Stimulated activated naive CD8-positive, alpha-beta T cell treated with anti-CD3 and anti-CD28 coated beads, Interleukin-15, amount 100 ng/mL, for 72 hours (primary cell): ENCODE measurements at regions not wholly inside any gene's neighbourhood (a gene's known extent, or its start where the extent isn't known, plus 50 kb on each side); places are given as distances from the start of the nearest gene placed in this dataset.

Source experiments
- ATAC-seq: fragments of 150-1000 bp; cut with Tn5 transposase; 2 replicates; pipeline ENCODE4 v1.10.0; 2021; ENCODE audit warnings: mild to moderate bottlenecking, moderate library complexity
- DNase-seq, 2 donors: peaks; one replicate each; pipeline ENCODE4 v3.0.0; 2021 to 2022
- H3K27ac Mint-ChIP-seq, 2 donors: one replicate each; pipeline ENCODE4 v1.8.0; 2022; ENCODE audit warnings: mild to moderate bottlenecking in 2 of 2, mixed read lengths in 2 of 2, moderate library complexity in 2 of 2
- H3K27me3 Mint-ChIP-seq: one replicate; pipeline ENCODE4 v1.8.0; 2022; ENCODE audit warnings: mixed read lengths
- H3K4me1 Mint-ChIP-seq: one replicate; pipeline ENCODE4 v1.8.0; 2022; ENCODE audit warnings: mild to moderate bottlenecking, mixed read lengths
- H3K4me3 Mint-ChIP-seq, 2 donors: one replicate each; pipeline ENCODE4 v1.8.0; 2022; ENCODE audit warnings: mild to moderate bottlenecking in 2 of 2, mixed read lengths in 2 of 2, moderate library complexity in 1 of 2
- H3K9me3 Mint-ChIP-seq, 2 donors: one replicate each; pipeline ENCODE4 v1.8.0; 2022; ENCODE audit warnings: mixed read lengths in 2 of 2

DNA sequence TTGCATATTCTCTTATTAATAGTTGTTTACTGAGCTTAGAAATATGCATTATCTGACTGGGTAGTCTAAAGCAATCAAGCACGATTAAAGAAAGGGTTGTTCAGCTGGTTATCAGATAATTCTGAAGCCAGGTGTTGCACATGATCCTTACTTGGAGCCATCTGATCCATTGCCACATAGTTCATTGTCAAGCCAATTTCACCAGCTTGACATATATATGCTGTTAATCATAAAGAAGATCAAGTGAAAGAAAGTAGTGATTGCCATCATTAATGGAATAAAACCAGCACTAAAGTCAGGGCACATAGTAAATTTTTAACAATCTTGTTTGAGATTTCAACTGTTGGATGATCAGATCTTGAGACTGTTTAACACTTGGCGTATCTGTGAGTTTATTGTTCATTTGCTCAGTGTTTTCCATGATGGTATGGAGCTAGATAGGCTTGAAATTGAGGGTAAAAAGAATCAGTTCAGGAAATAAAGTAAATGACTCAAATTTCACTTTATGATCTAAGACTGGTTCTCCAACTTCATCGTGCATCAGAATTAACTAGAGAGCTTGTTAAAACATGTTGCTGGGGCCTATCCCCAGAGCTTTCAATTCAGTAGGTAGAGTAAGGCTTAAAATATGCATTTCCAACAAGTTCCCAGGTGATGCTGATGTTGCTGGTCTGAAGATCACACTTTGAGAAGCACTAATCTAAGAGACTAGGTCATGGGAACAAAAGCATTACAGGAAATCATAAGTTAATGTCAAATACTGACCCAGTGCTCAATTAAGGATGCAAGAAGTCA lies 539.6 kb downstream of the SATB2 start:
- H3K9me3 Mint-ChIP-seq, result peaks cover 0 to 9% of the 10 kb centered on the region in 2 donors
- no peak overlapping the region for H3K27ac Mint-ChIP-seq
- H3K4me3 Mint-ChIP-seq, result no peak overlapping the region
- no peaks in the 10 kb centered on the region for H3K27me3 Mint-ChIP-seq
- DNase-seq (no peak), ATAC-seq (no peak)
- H3K4me1 Mint-ChIP-seq, result no peaks in the 10 kb centered on the region

DNA sequence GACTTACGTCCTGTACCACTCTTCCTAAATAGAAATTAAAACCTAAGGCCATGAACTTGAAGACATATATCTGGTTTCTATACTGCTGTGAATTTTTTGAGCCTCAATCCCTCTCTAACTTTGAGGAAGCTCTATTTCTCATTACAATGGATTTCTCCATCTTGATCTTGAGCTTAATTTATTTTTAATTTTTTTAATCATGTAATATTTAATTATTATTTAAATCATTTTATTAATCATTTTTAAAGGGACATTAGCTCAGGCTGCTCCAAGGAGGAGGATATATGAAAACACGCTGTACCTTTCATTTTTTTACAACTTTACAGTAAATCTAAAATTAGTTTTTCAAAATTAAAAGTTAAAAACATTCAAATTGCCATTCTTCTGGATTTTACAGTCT lies 540.5 kb downstream of the SATB2 start:
- ATAC-seq (no peak), DNase-seq (no peak)
- Mint-ChIP-seq H3K9me3 (peaks cover 0 to 9% of the 10 kb centered on the region in 2 donors), H3K4me3 (no peak overlapping the region), H3K4me1 (no peaks in the 10 kb centered on the region), H3K27ac (no peak overlapping the region), H3K27me3 (no peaks in the 10 kb centered on the region)

DNA sequence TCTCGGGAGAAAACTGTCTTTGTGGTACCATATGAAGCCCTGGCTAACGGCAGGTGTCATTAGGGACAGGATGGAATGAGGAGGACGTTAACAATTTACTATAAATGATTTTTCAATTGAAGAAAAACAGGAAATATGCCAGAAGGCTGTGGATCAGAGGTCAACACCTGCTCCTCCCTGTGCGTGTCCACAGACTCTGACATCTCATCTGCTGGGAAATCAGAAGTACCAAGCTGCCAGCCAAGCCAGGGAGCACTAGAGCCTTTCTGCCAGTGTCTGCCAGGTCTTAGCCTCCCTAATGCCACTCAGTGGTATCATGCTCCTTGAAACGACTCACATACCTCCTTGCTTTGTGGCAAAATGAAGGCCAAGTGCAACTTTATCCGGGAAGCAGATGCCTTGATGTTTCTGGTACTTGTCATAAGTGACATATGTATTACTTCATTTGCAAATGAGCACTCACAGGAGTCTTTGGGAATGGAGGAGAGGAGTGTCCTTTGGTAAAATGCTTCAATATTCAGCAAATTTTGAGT lies 541.1 kb downstream of the SATB2 start:
- ATAC-seq, result no peak
- no peak overlapping the region for H3K4me3 Mint-ChIP-seq
- no peak for DNase-seq
- no peaks in the 10 kb centered on the region for H3K4me1 Mint-ChIP-seq
- peaks cover 0 to 9% of the 10 kb centered on the region in 2 donors for H3K9me3 Mint-ChIP-seq
- no peak overlapping the region for H3K27ac Mint-ChIP-seq
- no peaks in the 10 kb centered on the region for H3K27me3 Mint-ChIP-seq

DNA sequence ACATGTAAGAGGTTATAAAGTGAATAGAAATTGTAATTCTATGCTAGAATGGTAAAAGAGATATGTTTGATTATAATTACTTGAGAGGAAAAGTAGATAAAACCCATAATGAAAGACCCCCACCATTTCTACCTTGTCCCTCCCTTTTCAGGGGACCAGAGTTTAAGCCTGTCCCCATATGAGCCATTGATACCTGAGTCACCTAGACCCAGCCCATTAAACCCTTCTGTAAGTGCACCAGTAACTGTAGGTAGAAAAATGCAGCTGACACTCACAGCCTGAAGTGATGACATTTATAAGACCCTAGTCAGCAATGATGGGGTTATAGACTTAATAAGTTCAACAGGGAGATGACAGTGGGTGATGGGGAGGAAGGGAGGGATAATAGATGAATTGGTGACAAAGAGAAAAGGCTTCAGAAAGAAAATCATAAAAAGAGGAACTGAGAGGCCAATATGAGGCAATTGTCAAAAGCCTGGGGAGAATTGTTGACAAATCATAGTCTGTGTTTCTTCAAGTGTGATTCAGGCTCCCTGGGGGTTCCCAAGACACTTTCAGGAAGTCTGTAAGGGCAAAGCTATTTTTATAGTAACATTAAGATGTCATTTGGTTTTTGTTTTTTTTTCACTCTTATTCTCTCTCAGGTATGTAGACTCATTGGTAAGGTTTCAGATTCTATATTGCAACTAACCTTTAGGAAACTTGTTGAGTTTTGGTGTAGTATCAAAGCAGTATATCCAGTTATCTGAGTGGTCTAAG lies 544.2 kb downstream of the SATB2 start:
- peak overlapping the region in 1 of 2 donors; percentile 43 for H3K27ac Mint-ChIP-seq

DNA sequence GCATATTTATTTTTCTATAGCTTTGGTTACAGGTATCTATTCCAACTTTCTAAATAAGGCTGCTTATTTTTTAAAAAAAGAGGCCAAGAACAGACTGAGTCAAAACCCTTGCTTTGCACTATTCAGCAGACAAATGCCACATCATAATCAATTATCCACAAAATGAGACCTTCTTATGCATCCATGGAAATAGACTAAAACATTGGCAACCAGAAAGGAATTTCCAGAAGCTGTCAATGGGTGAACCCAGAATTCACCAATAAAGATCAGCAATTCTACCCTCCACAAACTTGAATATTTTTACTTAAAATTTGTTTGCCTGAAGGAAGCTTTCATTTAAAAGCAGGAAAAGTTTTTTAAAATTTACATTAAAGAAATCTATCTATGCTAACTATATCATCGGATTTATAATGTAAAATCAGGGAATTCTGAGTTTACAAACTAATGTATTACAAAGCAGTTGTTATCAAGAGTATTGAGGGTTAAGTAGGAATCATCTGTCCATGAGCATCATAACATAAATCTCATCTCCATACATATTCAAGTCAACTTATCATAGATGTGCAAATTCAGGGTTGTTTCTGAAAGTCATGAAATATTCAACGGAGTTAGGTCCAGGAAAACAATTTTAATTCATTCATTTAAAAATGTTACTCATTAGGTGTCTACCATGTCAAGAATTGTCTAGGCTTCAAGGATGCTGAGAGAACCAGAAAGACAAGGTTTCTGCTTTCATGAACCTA lies 548.0 kb downstream of the SATB2 start:
- DNase-seq, result no peak
- no peaks in the 10 kb centered on the region for H3K27me3 Mint-ChIP-seq
- no peak overlapping the region for H3K27ac Mint-ChIP-seq
- H3K9me3 Mint-ChIP-seq, result peaks cover 6 to 9% of the 10 kb centered on the region in 2 donors
- no peak overlapping the region for H3K4me3 Mint-ChIP-seq
- no peak for ATAC-seq
- no peaks in the 10 kb centered on the region for H3K4me1 Mint-ChIP-seq

More for the DNA sequence above, 544.2 kb downstream of the SATB2 start:
- DNase-seq (no peak), ATAC-seq (no peak)
- peaks cover 0 to 9% of the 10 kb centered on the region in 2 donors for H3K9me3 Mint-ChIP-seq
- H3K4me3 Mint-ChIP-seq, result no peak overlapping the region
- H3K4me1 Mint-ChIP-seq, result no peaks in the 10 kb centered on the region
- no peaks in the 10 kb centered on the region for H3K27me3 Mint-ChIP-seq

DNA sequence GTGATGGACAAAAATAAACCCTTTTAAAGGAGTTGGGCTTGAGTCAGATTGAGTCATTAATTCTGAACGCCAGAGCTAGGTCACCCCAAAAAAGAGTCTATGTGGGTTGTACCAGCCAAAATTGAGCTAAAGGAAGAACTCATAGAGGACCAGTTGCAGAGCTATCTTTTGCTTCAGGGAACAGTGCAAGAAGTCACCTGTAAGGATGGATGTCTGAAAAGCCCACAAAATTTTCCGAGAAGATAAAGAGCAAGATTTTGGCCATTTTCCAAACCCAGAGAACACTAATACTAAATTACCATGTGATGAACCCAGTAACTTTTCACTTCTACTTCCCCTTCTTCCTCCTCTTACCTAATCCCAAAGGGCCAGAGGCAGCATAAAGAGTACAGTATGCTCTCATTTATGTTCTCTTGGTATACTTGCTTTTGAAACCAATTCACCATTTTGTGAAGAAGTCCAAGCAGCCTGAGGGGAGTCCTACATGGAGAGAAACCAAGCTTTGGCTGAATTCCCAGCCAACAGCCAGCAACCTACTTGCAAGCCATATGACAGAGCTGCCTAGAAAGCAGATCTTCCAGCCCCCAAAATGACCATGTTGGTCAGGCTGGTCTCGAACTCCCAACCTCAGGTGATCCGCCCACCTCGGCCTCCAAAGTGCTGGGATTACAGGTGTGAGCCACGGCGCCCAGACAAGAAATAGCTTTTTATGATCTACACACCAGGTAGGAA lies 551.7 kb downstream of the SATB2 start:
- H3K4me3 Mint-ChIP-seq, result no peak overlapping the region
- H3K27ac Mint-ChIP-seq, result no peak overlapping the region
- DNase-seq (no peak), ATAC-seq (no peak)
- H3K27me3 Mint-ChIP-seq, result no peaks in the 10 kb centered on the region
- H3K9me3 Mint-ChIP-seq, result peaks cover 6 to 8% of the 10 kb centered on the region in 2 donors
- no peaks in the 10 kb centered on the region for H3K4me1 Mint-ChIP-seq

DNA sequence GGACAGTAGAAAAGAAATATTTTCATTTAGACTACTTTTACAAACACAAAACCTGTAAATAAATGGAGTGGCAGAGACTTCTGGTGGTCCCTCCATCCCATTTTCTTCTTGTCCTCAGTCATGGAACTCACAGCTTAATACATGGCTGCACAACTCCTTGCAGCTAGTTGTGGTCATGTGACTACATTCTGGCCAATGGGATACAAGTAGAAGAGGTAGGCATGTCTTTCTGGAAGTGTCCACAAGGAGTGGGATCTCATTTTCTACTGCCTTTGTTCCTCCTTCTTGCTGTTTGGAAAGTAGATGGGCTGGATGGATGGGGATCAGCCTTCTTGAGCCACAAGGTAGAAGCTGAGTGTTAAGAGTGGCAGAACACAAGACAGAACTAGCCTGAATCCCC lies 555.8 kb downstream of the SATB2 start:
- Mint-ChIP-seq H3K4me1 (no peaks in the 10 kb centered on the region), H3K9me3 (peaks cover 8 to 11% of the 10 kb centered on the region in 2 donors), H3K27me3 (no peaks in the 10 kb centered on the region), H3K27ac (no peak overlapping the region), H3K4me3 (no peak overlapping the region)
- DNase-seq (no peak), ATAC-seq (no peak)

DNA sequence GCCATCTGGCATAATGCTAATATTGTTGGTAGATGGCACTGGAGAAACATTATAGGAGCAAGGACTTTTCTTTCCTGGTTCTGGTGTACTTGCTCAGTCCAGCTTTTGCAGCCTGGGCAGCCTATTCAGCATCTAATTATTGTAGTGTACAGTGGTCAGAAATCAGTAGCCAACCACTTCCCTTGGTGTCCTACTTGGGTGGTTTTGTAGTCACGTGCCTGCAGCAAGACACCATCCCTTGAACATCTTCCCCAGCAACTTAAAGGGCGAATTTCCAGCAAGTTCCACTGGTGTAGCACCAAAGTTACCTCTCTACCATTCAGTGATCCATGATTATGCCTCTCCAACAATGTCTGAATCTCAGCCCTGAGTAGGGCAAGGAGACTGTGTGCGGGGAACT lies 557.6 kb downstream of the SATB2 start:
- ATAC-seq (no peak), DNase-seq (no peak)
- no peaks in the 10 kb centered on the region for H3K4me1 Mint-ChIP-seq
- no peak overlapping the region for H3K27ac Mint-ChIP-seq
- peaks cover 5 to 8% of the 10 kb centered on the region in 2 donors for H3K9me3 Mint-ChIP-seq
- no peaks in the 10 kb centered on the region for H3K27me3 Mint-ChIP-seq
- H3K4me3 Mint-ChIP-seq, result no peak overlapping the region

DNA sequence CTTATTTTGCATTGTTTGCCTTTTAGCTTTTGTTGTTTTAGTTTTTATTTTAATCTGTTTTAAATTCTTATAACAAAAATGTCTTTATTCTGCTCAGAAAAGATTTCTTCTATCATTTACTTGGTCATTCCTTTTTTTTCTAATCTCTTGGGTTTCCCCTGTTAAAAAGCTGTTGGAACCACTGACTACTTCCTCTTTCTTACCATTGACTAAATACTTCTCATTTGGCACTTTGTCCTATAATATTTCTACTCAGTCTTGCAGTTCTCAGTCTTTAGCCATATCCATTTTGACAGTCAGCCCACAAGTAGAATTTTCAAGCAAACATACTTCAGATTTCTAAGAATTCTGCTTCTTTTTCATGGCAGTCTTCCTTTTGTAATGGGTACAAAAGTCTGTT lies 567.2 kb downstream of the SATB2 start:
- Mint-ChIP-seq H3K9me3 (peaks cover 7 to 10% of the 10 kb centered on the region in 2 donors), H3K4me1 (no peaks in the 10 kb centered on the region), H3K27me3 (no peaks in the 10 kb centered on the region), H3K27ac (no peak overlapping the region), H3K4me3 (no peak overlapping the region)
- DNase-seq, result no peak
- ATAC-seq, result no peak

DNA sequence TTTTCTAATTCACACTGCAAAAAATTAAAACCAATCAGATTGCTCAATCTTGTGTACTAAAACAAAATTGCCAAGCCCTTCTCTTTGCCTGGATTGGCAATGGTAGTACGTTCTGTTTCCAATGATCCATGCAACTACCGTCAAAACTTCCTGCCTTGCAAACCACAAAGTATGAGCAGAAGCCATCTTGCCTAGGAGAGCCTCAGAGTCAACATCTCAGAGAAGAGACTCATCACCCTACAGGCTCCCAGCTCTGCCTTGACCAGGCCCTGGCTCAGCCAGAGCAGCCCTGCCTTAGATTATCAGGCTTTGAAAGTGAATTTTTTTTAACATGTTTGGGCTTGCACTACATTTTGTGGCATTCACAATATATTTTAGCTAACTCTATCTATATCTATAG lies 574.1 kb downstream of the SATB2 start:
- Mint-ChIP-seq H3K27ac (no peak overlapping the region), H3K4me3 (no peak overlapping the region), H3K9me3 (no peaks in the 10 kb centered on the region), H3K4me1 (no peaks in the 10 kb centered on the region), H3K27me3 (no peaks in the 10 kb centered on the region)
- ATAC-seq, result no peak
- DNase-seq, result no peak

DNA sequence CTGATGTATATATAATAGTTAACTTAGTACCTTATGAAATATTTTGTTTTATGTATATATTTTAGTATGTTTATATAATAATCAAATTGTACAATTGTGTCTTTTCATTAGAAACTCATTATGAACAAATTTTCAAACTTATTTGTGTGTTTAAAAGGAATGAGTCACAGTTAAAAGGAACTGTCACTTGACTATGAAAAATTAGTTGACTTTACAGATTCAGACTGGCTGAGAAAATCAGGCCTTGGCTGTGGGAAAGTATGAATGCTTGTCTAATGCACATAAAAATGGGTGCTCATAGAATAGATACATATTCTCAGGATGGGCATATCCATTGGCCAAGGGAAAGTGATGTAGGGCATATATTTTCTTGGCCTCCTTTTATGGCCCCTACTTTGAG lies 576.8 kb downstream of the SATB2 start:
- Mint-ChIP-seq H3K4me3 (no peak overlapping the region), H3K27me3 (no peaks in the 10 kb centered on the region), H3K27ac (no peak overlapping the region), H3K9me3 (peaks cover 0 to 1% of the 10 kb centered on the region in 2 donors), H3K4me1 (no peaks in the 10 kb centered on the region)
- DNase-seq, result no peak
- ATAC-seq, result no peak

DNA sequence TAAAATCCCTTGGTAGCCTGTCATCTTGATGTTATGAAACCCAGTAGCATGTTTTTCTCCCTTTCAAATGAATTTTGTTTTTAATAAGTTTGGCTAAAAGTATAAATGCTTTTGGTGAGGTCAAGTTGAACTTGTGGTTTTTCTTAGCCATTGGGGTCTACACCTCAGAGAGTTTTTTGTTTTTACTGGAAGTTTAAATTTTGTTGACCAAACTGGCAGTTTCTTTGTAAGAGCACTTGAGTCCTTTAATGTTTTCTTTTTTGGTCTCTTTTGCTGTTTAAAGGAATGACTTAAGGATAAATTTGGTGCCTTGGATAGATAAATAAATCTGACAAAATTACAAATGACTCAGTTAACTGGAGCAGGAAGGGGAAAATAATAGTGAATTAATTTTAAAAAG lies 577.3 kb downstream of the SATB2 start:
- DNase-seq (no peak), ATAC-seq (no peak)
- no peak overlapping the region for H3K27ac Mint-ChIP-seq
- H3K27me3 Mint-ChIP-seq, result no peaks in the 10 kb centered on the region
- no peak overlapping the region for H3K4me3 Mint-ChIP-seq
- H3K4me1 Mint-ChIP-seq, result no peaks in the 10 kb centered on the region
- H3K9me3 Mint-ChIP-seq, result peaks cover 0 to 5% of the 10 kb centered on the region in 2 donors

DNA sequence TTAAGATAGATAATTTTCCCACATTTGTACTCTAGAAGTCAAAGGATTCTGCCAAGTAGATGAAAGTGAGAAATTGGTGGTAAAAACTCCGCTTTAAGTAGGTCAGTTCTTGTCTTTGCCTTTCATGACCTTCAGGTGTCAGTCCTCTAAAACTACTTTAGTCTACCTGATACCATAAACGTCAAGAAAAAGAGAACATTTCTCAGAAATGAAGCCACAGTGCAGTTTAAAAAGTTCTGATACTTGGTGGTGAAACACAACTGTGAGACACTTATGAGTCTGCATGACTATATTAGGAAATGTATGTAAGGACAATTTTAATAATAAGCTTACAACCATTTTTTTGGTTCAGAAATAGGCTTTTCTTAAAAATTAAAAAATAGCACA lies 583.3 kb downstream of the SATB2 start:
- Mint-ChIP-seq H3K4me1 (no peaks in the 10 kb centered on the region), H3K27me3 (no peaks in the 10 kb centered on the region), H3K27ac (no peak overlapping the region), H3K9me3 (peaks cover 7 to 10% of the 10 kb centered on the region in 2 donors), H3K4me3 (no peak overlapping the region)
- DNase-seq (no peak), ATAC-seq (no peak)

DNA sequence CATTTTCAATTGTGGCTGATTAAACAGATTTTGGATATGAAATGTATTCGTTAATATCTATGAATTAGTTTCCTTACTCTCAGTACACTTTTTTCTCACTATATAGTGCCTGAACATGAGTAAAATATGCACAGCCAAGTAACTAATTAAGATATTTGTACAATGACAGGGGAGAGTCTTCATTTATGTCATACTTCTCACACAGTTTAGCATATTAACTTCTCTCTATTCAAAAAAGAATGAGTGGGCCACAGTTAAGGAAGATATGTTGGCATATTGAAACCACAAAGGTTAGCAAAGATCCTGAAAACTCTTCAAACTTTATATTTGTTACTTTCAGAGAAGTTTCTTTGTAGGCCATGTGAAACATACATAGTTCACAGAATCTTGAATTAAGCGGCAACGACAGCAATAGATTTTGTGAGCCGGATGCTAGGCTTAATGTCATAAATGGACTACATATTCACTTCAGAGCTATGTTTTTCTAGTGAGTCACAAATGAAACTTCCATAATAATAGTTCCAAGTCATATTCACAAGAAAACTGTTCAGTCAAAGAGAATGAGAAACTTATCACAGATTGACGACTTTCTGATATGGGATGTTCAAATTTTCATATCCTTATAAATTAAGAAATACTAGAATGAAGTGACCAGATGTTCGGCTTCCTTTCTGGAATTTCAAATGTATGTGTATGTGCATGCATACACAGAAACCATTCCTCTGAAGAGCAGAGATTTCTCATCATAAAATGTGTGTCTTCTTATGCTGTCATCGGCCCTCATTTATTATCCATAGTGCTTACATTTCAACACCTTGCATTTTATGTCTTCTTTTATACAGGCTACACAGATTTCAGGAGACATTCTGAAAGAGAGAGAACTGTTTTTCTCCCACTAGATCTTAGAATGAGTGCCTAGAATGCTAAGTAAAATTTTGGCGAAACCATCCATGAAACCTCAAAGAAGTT lies 584.0 kb downstream of the SATB2 start:
- no peak overlapping the region for H3K27ac Mint-ChIP-seq
- no peaks in the 10 kb centered on the region for H3K27me3 Mint-ChIP-seq
- ATAC-seq, result no peak

More for the DNA sequence above, 584.0 kb downstream of the SATB2 start:
- Mint-ChIP-seq H3K9me3 (peaks cover 7 to 10% of the 10 kb centered on the region in 2 donors), H3K4me1 (no peaks in the 10 kb centered on the region), H3K4me3 (no peak overlapping the region)
- no peak for DNase-seq
